HG02571 (cell line): ENCODE measurements at regions not wholly inside any gene's neighbourhood (a gene's known extent, or its start where the extent isn't known, plus 50 kb on each side); places are given as distances from the start of the nearest gene placed in this dataset.
"Not testable (repeated sequence)": the region's sequence is repeated elsewhere in the genome, so short reads cannot be mapped to it uniquely, and the experiment has no call there.

ENCODE experiments used
- ATAC-seq: cut with Tn5 transposase; IDR thresholded peaks from one replicate; pipeline ENCODE4 v1.9.1; 2021; ENCODE audit warnings: mild to moderate bottlenecking, moderate library complexity; ENCODE audit not compliant: unreplicated experiment

DNA sequence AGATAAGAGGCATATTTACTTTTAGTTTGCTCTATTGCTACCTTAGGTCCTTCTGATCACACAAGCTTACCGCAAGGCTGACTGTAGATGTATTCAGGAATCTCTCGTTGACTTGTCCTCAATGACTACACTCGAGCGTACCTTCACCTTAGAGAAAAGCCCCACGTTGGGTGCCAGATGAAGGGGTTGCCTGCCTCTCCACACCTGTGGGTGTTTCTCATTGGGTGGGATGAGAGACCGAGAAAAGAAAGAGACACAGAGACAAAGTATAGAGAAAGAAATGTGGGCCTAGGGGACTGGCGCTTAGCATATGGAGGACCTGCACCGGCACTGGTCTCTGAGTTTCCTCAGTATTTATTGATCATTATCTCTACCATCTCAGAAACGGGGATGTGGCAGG lies 51.8 kb downstream of the ASCL4 start:
- ATAC-seq, result no peak

DNA sequence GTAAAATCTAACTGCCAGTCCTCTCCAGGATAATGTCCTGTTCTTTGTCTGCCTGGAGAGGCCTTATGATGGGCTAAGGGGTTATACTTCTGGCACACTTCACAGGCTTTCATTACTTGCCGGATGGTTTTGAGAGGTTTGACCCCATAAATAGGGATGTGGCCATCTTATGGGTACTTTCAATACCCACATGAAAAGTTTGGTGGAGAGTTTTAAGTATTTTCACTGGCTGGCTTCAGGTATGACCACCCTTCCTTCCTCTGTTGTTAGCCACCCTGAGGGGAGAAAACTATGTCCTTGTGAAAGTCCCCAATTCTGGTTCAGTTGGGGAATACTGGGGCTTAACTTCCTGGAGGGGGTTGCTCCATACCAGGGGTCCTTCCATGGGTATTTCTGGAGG lies 54.8 kb downstream of the ASCL4 start:
- ATAC-seq, result no peak

DNA sequence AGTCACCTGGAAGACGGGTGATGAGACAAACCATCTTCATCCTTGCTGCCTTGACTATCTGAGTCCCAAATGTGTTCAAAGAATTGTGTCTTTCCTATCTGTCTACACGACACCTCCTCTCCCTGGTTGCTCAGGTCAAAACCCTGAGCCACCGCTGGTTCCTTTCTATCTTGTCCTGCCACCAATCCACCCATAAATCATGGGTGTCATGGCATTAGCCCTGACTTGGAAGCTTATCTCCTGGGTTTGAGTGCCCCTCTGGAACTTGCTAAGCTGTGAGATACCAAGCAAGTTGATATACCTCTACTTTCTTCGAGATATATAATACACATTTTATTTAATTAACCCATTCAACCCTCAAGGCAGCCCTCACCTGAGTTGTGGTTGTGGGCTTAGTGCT lies 57.9 kb downstream of the ASCL4 start:
- ATAC-seq, result no peak

DNA sequence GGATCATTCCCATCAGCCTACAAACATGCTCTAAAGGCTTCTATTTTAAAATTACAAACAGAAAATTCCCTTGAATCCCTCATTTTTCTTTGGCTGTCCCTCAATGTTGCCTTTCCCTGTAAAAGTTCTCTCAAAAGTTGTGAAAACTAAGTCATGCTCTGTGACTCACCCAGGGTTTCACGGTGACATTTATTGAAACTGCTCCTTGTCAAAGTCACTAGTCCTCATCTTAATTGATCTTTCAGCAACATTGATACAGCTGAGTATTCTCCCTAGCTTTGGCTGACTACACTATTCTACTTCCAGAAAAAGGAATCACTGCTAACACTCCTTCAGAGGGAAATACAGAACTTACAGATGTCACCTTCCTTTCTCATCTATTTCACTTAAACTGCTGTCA lies 65.7 kb downstream of the ASCL4 start:
- ATAC-seq, result no peak

- ATAC-seq, result no peak
Observed at GRCh38 chr12:107843351-107844311, 69.1 kb downstream of the ASCL4 start.

GRCh38 chr12:107844312-107844921 lies 69.9 kb downstream of the ASCL4 start:
- ATAC-seq, result no peak

- no peak for ATAC-seq
Observed at GRCh38 chr12:107845226-107845979, 70.9 kb downstream of the ASCL4 start.

DNA sequence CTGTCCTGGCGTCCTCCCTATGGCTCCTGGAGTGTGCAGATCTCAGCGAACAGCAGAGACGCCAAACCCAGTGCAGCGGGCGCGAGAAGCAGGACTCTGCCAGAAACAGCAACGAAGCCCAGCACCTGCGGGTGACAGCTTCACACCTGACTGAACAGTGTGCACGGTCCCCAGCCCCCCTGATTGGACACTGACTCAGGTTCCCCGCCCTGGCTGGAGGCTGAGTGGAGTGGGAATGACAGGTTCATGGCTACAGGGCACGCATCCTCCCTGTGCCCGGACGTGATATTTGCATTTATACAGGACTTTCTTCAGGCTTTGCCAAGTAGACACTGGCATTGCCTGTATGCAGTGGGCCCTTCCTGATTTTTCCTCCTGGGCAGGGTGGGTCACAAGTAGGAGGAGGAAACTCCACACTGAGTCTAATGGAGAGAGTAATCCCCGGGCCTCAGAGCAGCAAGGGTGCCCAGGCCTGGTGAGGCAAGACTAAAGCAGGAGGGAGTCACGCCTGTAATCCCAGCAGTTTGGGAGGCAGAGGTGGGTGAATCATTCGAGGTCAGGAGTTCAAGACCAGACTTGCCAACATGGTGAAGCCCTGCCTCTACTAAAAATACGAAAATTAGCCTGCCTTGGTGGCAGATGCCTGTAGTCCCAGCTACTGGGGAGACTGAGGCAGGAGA lies 71.6 kb downstream of the ASCL4 start:
- no peak for ATAC-seq

GRCh38 chr12:107847430-107847829 lies 72.9 kb downstream of the ASCL4 start:
- no peak for ATAC-seq

GRCh38 chr12:107847830-107848229 lies 73.3 kb downstream of the ASCL4 start:
- no peak for ATAC-seq

DNA sequence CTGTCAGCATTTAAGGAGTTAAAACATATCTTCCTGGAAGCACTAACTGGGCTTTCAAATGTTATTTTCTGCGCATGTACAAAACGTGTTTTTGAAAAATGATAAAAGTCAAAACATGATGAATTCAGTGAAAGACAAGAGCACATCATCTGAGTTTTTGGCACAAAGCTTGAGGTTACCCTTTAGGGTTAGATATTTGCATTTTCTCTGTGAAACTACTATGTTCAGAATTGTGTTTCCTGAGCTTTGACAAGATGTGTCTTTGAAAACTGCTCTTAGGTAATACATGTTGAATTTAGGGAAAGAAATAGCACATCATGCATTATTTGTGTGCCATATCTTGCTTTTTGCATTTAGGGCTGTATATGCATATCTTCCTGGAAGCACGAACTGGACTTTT lies 79.0 kb downstream of the ASCL4 start:
- ATAC-seq, result no peak

GRCh38 chr12:107855471-107855870 lies 81.0 kb downstream of the ASCL4 start:
- no peak for ATAC-seq

- ATAC-seq, result no peak
Observed at GRCh38 chr12:107856096-107856495, 81.6 kb downstream of the ASCL4 start.

DNA sequence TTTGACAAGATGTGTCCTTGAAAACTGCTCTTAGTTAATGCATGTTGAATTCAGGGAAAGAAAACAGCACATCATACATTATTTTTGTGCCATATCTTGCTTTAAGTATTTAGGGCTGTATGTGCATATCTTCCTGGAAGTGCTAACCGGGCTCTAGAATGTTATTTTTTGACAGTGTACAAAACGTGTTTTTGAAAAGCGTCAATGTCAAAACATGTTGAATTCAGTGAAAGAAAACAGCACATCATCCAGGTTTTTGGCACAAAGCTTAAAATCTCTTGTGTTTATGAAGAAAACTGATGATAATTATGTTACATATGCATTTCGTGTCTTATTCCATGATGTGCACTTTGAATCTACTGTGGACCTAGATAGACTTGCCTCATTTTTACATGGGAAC lies 82.7 kb downstream of the ASCL4 start:
- ATAC-seq, result no peak

DNA sequence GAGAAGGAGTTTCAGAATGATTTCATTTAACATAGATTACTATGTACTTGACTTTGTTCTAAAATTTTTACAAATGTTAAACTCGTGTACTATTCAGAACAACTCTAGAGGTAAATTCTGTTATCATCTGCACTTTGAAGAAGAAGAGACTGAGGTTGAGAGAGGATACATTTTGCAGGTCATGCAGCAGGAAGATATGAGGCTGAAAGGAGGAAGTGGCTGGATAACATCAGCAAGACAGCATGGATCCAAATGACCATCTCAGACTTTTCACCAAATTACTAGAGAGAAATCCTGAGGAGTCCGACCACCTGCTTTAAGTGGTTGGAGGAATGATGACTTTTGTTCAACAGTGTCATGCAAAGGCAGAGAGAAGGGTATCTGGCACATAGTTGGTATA lies 84.9 kb downstream of the ASCL4 start:
- ATAC-seq, result no peak

DNA sequence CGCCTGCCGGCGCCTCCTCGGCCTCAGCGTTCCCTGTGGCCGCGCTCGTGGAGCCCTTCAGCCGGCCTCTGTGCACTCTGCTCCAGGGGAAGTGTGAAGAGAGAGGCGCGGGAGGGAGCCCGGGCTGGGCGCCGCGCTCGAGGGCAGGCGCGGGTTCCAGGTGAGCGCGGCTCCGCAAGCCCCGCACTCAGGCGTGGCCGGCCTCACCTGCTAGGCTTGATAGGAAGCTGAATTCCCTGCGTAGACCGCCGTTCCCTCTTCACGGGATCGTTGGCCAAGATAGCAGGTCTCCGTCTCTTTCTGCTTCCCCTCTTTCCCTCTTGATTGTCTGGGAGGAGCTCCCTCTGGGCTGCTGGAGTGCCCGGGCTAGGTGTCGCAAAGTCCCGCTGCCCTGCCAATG lies 89.7 kb downstream of the ASCL4 start:
- no peak for ATAC-seq

- not testable (repeated sequence) for ATAC-seq
Observed at GRCh38 chr12:107864727-107865126, 90.2 kb downstream of the ASCL4 start.

DNA sequence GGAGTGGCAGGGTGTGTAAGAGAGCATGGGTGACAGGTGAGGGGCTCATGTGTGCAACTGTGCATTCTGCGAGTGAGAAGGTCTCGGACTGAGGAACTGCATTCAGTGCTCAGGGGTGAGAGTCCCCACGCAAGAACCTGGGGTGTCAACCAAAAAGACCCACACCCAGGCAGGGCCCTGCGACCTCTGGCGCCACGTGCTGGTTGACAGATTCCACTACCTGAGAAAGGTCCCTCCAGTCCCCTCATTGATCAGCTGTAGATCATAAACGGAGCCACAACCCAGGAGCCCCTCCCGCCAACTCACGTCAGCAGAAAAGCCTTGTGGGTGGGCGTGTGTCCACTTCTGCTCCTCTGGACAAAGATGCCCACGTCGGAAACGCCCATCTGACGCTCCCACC lies 98.7 kb downstream of the ASCL4 start:
- no peak for ATAC-seq

DNA sequence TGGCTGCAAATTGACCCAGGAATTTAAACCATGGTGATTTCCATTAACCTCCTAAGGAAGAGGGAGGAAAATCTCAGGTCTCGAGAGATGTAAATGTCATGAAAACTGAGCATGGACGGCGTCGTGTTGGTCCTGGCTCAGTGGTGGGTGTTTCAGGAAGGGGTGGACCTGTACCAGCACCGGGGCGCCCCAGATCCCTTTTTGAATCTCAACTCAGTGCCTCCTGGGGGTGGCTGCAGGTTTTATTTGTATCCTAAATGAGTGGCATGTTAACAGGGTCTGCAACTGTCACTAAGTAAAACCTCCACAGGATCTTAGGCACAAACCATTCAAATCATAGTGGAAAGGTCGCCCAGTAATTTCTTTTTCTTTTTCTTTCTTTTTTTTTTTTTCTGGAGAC lies 101.3 kb downstream of the ASCL4 start:
- ATAC-seq, result no peak

DNA sequence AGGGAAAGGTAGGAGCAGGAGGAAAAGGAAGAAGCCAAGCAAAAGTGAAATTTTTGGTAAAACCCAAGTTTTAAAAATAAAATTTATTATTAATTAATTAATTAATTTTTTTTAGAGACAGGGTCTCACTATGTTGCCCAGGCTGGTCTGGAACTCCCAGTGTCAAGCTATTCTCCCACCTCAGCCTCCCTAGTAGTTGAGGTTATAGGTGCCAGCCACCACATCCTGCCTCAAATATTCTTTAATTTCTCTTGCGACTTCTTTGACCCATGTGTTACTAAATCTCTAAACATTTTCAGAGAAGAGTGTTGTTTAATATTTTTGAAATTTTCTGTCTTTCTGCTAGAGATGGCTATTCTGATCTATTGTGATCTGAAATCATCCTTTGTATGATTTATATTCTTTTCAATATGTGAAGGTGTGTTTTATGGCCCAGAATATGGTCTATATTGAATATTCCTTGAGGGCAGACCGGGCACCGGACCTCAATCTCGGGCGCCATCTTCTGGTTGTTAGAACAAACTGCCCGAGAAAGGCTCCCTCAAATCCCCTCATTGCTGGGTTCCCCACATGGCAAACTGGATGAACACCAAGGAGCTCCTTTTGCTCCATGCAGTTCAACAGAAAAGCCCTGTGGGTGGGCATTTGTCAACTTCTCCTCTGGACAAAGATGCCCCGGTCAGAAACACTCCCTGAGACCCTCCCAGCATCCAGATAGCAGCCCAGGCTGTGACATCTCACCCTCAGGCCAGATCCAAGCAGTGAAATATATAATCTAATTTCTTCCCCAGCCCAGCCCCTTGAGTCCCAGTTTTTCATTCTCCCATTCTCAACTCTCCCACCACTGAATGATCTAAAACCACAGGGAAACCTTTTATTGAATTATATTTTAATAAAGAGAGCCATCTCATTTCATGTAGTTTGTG lies 110.5 kb downstream of the ASCL4 start:
- no peak for ATAC-seq
